ENCODE measurements at regions not wholly inside any gene's neighbourhood (a gene's known extent, or its start where the extent isn't known, plus 50 kb on each side); places are given as distances from the start of the nearest gene placed in this dataset.

- peaks cover 14% of the 10 kb centered on the region for H3K79me2 ChIP-seq (replicated peaks; ENCODE audit: insufficient read depth, low read length)
These were observed 128.7 kb downstream of the CTTN start for GRCh38 chr11:70527046-70527395.

GRCh38 chr11:70527429-70528045 lies 129.2 kb downstream of the CTTN start:
- Histone ChIP-seq H3K79me2 (replicated peaks; ENCODE audit: insufficient read depth, low read length) (peaks cover 14% of the 10 kb centered on the region), H3F3A (ENCODE audit: insufficient read depth, low read length, poor library complexity, severe bottlenecking) (no peaks in the 10 kb centered on the region), H3K4me2 (ENCODE audit: low read length) (no peak overlapping the region), H3K4me3 (ENCODE audit: low read length) (no peak overlapping the region), H3K9ac (ENCODE audit: low read length) (no peak overlapping the region), H3K36me3 (ENCODE audit: insufficient read depth, low read length) (no peaks in the 10 kb centered on the region), H2AFZ (ENCODE audit: low read depth, low read length) (no peak overlapping the region), H4K20me1 (ENCODE audit: insufficient read depth) (no peaks in the 10 kb centered on the region), H3K9me3 (ENCODE audit: low read length) (no peaks in the 10 kb centered on the region), H3K27ac (ENCODE audit: low read length) (no peak overlapping the region), H3K9me2 (ENCODE audit: insufficient read depth, low read length) (no peaks in the 10 kb centered on the region), H3K27me3 (ENCODE audit: insufficient read depth, low read depth, low read length) (no peaks in the 10 kb centered on the region)
- TF ChIP-seq EZH2 (IDR thresholded peaks at IDR 0.05; ENCODE audit: borderline replicate concordance, insufficient read depth, low read length, poor library complexity, severe bottlenecking) (no peak), CTCF (IDR thresholded peaks at IDR 0.05; ENCODE audit: poor library complexity, severe bottlenecking) (no peak), REST (IDR thresholded peaks at IDR 0.05; ENCODE audit: borderline replicate concordance) (no peak), MXI1 (conservative IDR thresholded peaks at IDR 0.05; ENCODE audit: poor library complexity, severe bottlenecking) (no peak), TAF1 (IDR thresholded peaks at IDR 0.05; ENCODE audit: low read depth) (no peak)

More at GRCh38 chr11:70527046-70527395, 128.7 kb downstream of the CTTN start:
- no peaks in the 10 kb centered on the region for H3K27me3 ChIP-seq (ENCODE audit: insufficient read depth, low read depth, low read length)
- no peaks in the 10 kb centered on the region for H3F3A ChIP-seq (ENCODE audit: insufficient read depth, low read length, poor library complexity, severe bottlenecking)
- no peak overlapping the region for H3K9ac ChIP-seq (ENCODE audit: low read length)
- H3K4me2 ChIP-seq (ENCODE audit: low read length), result no peak overlapping the region
- H3K4me3 ChIP-seq (ENCODE audit: low read length), result no peak overlapping the region
- no peak overlapping the region for H2AFZ ChIP-seq (ENCODE audit: low read depth, low read length)
- TF ChIP-seq POLR2AphosphoS5 (IDR thresholded peaks at IDR 0.05) (no peak), SMC3 (conservative IDR thresholded peaks at IDR 0.05; ENCODE audit: poor library complexity) (no peak), EP300 (conservative IDR thresholded peaks at IDR 0.05; ENCODE audit: poor library complexity, severe bottlenecking) (no peak), EZH2 (IDR thresholded peaks at IDR 0.05; ENCODE audit: borderline replicate concordance, insufficient read depth, low read length, poor library complexity, severe bottlenecking) (no peak), TAF1 (IDR thresholded peaks at IDR 0.05; ENCODE audit: low read depth) (no peak), MXI1 (conservative IDR thresholded peaks at IDR 0.05; ENCODE audit: poor library complexity, severe bottlenecking) (no peak), RAD21 (conservative IDR thresholded peaks at IDR 0.05) (no peak), REST (IDR thresholded peaks at IDR 0.05; ENCODE audit: borderline replicate concordance) (no peak), CTCF (IDR thresholded peaks at IDR 0.05; ENCODE audit: poor library complexity, severe bottlenecking) (no peak)
- H3K9me2 ChIP-seq (ENCODE audit: insufficient read depth, low read length), result no peaks in the 10 kb centered on the region
- no peaks in the 10 kb centered on the region for H3K36me3 ChIP-seq (ENCODE audit: insufficient read depth, low read length)
- H4K20me1 ChIP-seq (ENCODE audit: insufficient read depth), result no peaks in the 10 kb centered on the region
- H3K9me3 ChIP-seq (ENCODE audit: low read length), result no peaks in the 10 kb centered on the region
- H3K27ac ChIP-seq (ENCODE audit: low read length), result no peak overlapping the region
